ENCODE measurements at regions not wholly inside any gene's neighbourhood (a gene's known extent, or its start where the extent isn't known, plus 50 kb on each side); places are given as distances from the start of the nearest gene placed in this dataset.
A peak's percentile ranks its signal among the peaks of the same experiment; 100 is the strongest.
"Not testable (repeated sequence)": the region's sequence is repeated elsewhere in the genome, so short reads cannot be mapped to it uniquely, and the experiment has no call there.

- FAIRE-seq, result no peak
Measured at GRCh38 chrY:16121988-16122387, 1597.7 kb downstream of the NLGN4Y start.

- FAIRE-seq, result no peak
Measured at GRCh38 chrY:16124630-16125317, 1600.4 kb downstream of the NLGN4Y start.

- no peak for FAIRE-seq
Measured at GRCh38 chrY:16136581-16137298, 1612.4 kb downstream of the NLGN4Y start.

GRCh38 chrY:16157801-16158200 lies 1633.5 kb downstream of the NLGN4Y start:
- FAIRE-seq, result no peak

- FAIRE-seq, result not testable (repeated sequence)
Measured at GRCh38 chrY:16175740-16176139, 1651.4 kb downstream of the NLGN4Y start.

GRCh38 chrY:16205482-16205881 lies 1674.5 kb downstream of the CDY2B start:
- peak; percentile 100 for FAIRE-seq

GRCh38 chrY:16243322-16243721 lies 1636.7 kb downstream of the CDY2B start:
- peak; percentile 100 for FAIRE-seq

- not testable (repeated sequence) for FAIRE-seq
Measured at GRCh38 chrY:16254551-16255295, 1625.3 kb downstream of the CDY2B start.

- FAIRE-seq, result not testable (repeated sequence)
Measured at GRCh38 chrY:16255778-16256177, 1624.2 kb downstream of the CDY2B start.

Data from G401.6 (cell line).